GM18511 (cell line): ENCODE measurements at regions not wholly inside any gene's neighbourhood (a gene's known extent, or its start where the extent isn't known, plus 50 kb on each side); places are given as distances from the start of the nearest gene placed in this dataset.
"Not testable (repeated sequence)": the region's sequence is repeated elsewhere in the genome, so short reads cannot be mapped to it uniquely, and the experiment has no call there.

Source experiments
- ATAC-seq: cut with Tn5 transposase; IDR thresholded peaks from one replicate; pipeline ENCODE4 v1.9.1; 2021; ENCODE audit warnings: mild to moderate bottlenecking, moderate library complexity; ENCODE audit not compliant: unreplicated experiment

DNA sequence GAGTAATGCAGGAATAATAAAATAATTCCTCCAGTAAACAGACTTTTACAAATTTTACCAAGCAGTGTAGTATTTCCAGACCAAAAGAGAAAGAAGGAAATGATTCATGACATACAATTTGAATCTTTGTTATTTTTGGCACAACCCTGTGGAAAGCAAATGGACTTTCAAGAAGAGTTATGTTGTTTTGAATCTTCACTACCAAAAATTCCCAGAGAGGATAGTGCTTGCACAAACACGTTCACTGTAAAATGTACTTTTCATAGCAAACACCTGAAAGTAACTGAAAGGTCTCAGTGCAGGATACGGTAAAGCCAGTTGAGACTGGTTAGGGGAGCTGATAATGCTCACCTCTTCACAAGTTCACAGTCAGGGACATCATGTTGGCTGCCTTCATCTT lies 107.1 kb downstream of the USP22 start:
- ATAC-seq = no peak

DNA sequence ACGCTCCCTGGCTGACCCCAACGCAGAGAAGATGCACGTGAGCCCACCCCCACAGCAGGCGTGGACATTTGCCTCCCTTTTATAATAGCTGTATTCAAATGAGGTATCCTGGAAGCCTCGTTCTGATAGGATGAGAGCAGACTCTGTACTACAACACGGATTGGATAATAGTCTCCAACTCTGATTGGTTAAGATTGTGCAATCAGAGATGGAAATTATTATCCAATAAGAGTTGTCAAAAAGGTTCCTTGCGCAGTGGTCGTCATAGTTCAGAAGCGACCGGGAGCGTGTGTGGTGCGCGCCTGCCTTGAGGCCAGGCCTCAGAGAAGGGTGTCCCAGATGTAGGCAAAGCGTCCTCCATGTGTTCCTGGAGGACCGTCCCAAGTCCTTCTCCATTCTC lies 104.6 kb downstream of the USP22 start:
- no peak for ATAC-seq

DNA sequence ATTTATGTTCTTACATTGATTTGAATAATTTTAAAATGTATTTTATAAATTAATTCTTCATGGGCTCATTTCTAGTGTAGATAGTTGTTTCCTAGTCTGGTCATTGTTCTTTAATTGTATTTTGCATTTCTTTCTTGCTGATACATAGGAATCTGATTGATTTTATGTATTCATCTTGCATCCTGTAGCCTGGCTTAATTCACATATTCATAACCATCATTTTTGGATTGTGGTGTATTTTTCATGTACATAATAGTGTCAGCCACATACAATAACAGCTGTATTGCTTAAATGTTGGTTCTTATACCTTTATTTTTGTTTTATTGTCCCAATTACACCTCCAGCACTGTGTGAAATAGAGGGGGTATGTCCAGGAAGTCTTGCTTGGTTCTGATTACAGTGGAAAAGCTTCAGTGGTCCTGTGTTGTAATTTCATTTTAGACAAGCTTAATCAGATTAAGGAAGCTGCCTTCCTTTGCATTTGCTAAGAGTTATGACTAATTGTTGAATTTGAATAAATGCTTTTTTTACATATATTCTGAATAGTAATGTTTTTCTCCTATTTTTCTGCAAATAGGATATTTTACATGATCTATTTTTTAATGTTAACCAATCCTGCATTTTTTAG lies 103.7 kb downstream of the USP22 start:
- ATAC-seq = no peak

DNA sequence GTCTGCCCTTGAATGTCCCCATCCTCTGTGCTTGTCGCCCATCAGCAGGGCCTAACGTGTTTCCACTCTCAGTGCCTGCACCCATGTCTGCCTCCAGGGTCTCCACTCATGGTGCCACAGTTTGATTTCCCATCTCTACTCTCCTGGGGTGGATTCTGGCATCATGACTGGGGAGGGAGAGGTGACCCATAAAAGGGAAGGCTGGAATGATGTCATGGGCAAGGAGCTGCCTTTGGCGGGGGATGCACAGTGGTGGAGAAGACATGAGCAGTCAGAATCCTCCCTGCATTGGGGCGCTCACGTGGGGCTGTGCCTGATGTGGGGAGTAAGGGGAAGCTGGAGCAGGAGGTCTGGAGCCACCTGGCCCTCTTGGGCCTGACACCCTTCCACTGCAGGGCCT lies 100.9 kb downstream of the USP22 start:
- ATAC-seq = no peak

DNA sequence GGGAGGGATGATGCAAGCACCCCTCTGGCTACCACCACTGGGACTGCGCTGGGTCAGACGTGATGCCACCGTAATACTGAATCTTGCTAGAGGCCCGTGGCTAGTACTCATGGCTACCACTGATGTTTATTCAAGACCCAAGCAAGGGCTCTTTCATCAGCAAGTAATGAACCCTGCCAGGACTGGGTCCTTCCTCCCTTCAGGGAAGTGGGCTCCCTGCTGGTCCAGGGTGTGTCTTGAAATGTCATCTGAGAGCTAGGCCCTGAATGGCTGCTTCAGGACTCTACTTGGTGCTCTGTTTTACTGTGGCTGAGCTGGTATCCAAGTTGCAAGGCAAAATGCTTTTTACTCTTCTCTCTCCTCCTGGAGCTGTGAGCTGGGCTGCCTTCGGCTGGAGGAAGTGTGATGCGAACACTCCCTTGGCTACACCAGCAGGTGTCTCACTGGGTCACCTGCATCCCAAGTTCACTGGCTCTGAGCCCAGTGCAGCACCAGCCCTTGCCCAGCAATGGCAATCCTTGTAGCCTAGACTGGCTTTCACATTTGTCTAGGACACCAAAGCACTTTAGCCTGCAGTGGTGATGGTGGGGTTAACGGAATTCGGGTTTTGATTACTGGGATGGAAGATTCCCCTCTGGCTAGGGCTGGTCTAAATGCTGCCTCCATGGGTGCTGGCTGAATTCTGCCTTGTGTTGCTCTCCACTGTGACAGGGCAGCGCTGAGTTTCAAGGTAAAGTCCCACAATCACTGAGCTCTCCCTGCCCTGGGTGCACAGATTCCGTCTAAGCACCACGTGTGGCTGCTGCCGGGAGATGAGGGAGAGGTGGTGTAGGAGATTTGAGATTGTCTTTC lies 98.6 kb downstream of the USP22 start:
- no peak for ATAC-seq

DNA sequence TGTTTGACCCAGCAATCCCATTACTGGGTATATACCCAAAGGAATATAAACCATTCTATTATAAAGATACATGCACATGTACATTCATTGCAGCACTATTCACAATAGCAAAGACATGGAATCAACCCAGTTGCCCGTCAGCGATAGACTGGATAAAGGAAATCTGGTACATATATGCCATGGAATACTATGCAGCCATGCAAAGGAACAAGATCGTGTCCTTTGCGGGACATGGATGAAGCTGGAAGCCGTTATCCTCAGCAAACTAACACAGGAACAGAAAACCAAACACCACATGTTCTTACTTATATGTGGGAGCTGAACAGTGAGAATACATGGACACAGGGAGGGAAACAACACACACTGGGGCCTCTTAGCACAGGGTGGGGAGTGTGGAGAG lies 95.1 kb downstream of the USP22 start:
- not testable (repeated sequence) for ATAC-seq

DNA sequence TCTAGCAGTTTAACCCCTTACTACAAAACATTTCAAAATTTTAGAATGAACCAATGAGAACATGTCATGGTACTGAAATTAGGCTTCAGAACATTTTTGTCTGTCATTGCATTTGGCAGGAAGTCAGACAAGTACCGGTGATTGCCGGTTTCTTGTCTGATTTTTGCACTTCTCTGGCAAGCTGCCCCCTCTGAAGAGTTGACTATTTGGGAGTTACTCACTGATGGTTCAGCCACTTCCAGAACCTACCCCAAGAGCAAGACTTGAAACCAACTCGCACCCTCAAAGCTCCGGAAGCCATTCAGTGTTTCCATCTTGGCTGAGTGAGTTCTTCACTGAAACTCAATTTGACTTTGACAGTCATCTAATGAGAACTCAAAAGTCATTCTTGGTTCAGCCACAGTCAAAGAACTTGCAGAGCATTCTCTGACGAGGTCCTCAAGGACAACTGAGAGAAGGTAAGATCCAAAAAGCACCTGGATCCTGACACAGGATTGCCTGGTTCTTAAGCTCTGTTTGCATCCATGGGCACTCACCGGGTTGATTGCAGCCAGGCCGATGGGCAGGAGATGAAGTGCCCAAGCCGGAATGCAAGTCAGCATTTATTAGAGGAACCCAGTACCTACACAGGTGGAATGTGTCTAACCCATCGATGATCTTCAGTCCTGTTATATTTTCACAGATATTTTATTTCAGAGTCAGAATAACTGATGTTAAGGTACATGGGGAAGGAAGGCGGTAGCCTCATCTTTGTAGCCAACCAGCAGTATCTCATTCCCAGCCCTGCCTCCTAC lies 93.6 kb downstream of the USP22 start:
- ATAC-seq = no peak
